Keratinocyte (primary cell): ENCODE measurements at regions not wholly inside any gene's neighbourhood (a gene's known extent, or its start where the extent isn't known, plus 50 kb on each side); places are given as distances from the start of the nearest gene placed in this dataset.

Source experiments
- DNase-seq: peaks from one replicate; pipeline ENCODE4 v3.0.0-alpha.2; 2011; ENCODE audit warnings: low read depth, missing footprints, low spot score
- FAIRE-seq: peaks from 2 replicates; lab custom pipeline; 2011; peaks lifted over from hg19 to GRCh38; lab: Jason Lieb, UNC
- H2AFZ ChIP-seq: 2 replicates; pipeline ENCODE4 v1.6.0; 2012; ENCODE audit warnings: low read length, control low read depth, inconsistent platforms; ENCODE audit not compliant: control insufficient read depth
- H3K27ac ChIP-seq: 2 replicates; pipeline ENCODE4 v1.5.1; 2011; ENCODE audit warnings: low read length; ENCODE audit not compliant: control insufficient read depth, insufficient read depth
- H3K27me3 ChIP-seq: 3 replicates; pipeline ENCODE4 v1.6.0; 2011; ENCODE audit warnings: low read length; ENCODE audit not compliant: control insufficient read depth, insufficient read depth; ENCODE audit errors: extremely low read depth
- H3K36me3 ChIP-seq, 2 experiments: 2 replicates in 1 of 2; 3 replicates in 1 of 2; pipeline ENCODE4 v1.5.1; 2011; ENCODE audit warnings: low read length in 2 of 2, mild to moderate bottlenecking in 1 of 2; ENCODE audit not compliant: control insufficient read depth in 2 of 2, insufficient read depth in 2 of 2; ENCODE audit errors: extremely low read depth in 1 of 2
- H3K4me1 ChIP-seq: 3 replicates; pipeline ENCODE4 v1.5.1; 2011; ENCODE audit warnings: low read length; ENCODE audit not compliant: control insufficient read depth, insufficient read depth; ENCODE audit errors: extremely low read depth
- H3K4me2 ChIP-seq: 3 replicates; pipeline ENCODE4 v1.6.0; 2011; ENCODE audit warnings: low read depth, low read length; ENCODE audit not compliant: control insufficient read depth, insufficient read depth; ENCODE audit errors: extremely low read depth
- H3K4me3 ChIP-seq, 3 experiments: fragments of 200-600 bp in 1 of 3; sonication (generic) in 1 of 3; 2 replicates in 2 of 3; 3 replicates in 1 of 3; pipeline ENCODE4 v1.5.1; 2011 to 2016; ENCODE audit warnings: low read length in 3 of 3, mild to moderate bottlenecking in 3 of 3, control low read depth in 2 of 3, inconsistent platforms in 1 of 3, low read depth in 1 of 3, mixed read lengths in 1 of 3, mixed run types in 1 of 3, moderate library complexity in 1 of 3; ENCODE audit not compliant: control insufficient read depth in 2 of 3, insufficient read depth in 2 of 3; ENCODE audit errors: extremely low read depth in 1 of 3
- H3K79me2 ChIP-seq: 2 replicates; pipeline ENCODE4 v1.6.0; 2012; ENCODE audit warnings: low read length; ENCODE audit not compliant: control insufficient read depth, insufficient read depth
- H3K9ac ChIP-seq: 3 replicates; pipeline ENCODE4 v1.6.0; 2011; ENCODE audit warnings: low read length; ENCODE audit not compliant: control insufficient read depth, insufficient read depth; ENCODE audit errors: extremely low read depth
- H3K9me1 ChIP-seq: 3 replicates; pipeline ENCODE4 v1.6.0; 2011; ENCODE audit warnings: low read length; ENCODE audit not compliant: control insufficient read depth, insufficient read depth; ENCODE audit errors: extremely low read depth
- H3K9me3 ChIP-seq: 2 replicates; pipeline ENCODE4 v1.5.1; 2012; ENCODE audit warnings: low read depth, low read length; ENCODE audit not compliant: control insufficient read depth
- H4K20me1 ChIP-seq: 3 replicates; pipeline ENCODE4 v1.6.0; 2011; ENCODE audit warnings: low read length; ENCODE audit not compliant: control insufficient read depth, insufficient read depth; ENCODE audit errors: extremely low read depth
- CTCF ChIP-seq, 3 experiments: IDR thresholded peaks in 1 of 3; conservative IDR thresholded peaks in 1 of 3; optimal IDR thresholded peaks in 1 of 3; 2 replicates in 2 of 3; 3 replicates in 1 of 3; pipeline versions ENCODE3 to v1.5.1; 2011; ENCODE audit warnings: low read length in 3 of 3, mild to moderate bottlenecking in 3 of 3, moderate library complexity in 2 of 3, control low read depth in 1 of 3, inconsistent platforms in 1 of 3; ENCODE audit not compliant: insufficient read depth in 2 of 3; ENCODE audit errors: extremely low read depth in 1 of 3
- EZH2 ChIP-seq: IDR thresholded peaks from one replicate; pipeline ENCODE4 v1.6.1; 2012; ENCODE audit warnings: inconsistent platforms, mild to moderate bottlenecking, low read length, moderate library complexity
- dilution Hi-C: fragments of 300-500 bp; cut with MboI; formaldehyde crosslinking; loops from one replicate; pipeline ENCODE4 v1.7.0; 2020; ENCODE audit warnings: low sequenced_read_pairs; ENCODE audit not compliant: extremely low pct_ligation_motif_present

GRCh38 chr9:84402517-84402916 is 62.0 kb upstream of the SLC28A3 start:
- TF ChIP-seq CTCF (optimal IDR thresholded peaks at IDR 0.05 in 1 of 3, IDR thresholded peaks at IDR 0.05 in 1 of 3, conservative IDR thresholded peaks at IDR 0.05 in 1 of 3; ENCODE audit: extremely low read depth in 1 of 3, insufficient read depth in 2 of 3, low read length in 3 of 3) (no peak), EZH2 (no peak)
- H3K27ac ChIP-seq = no peak overlapping the region
- H4K20me1 ChIP-seq = no peaks in the 10 kb centered on the region
- FAIRE-seq = no peak
- H2AFZ ChIP-seq = no peak overlapping the region
- dilution Hi-C loops = no loop called here
- H3K4me3 ChIP-seq = no peak overlapping the region
- peaks cover 2% of the 10 kb centered on the region for H3K4me1 ChIP-seq
- no peaks in the 10 kb centered on the region for H3K27me3 ChIP-seq
- no peaks in the 10 kb centered on the region for H3K36me3 ChIP-seq
- no peak overlapping the region for H3K4me2 ChIP-seq
- H3K9ac ChIP-seq = no peak overlapping the region
- H3K79me2 ChIP-seq = no peaks in the 10 kb centered on the region
- no peaks in the 10 kb centered on the region for H3K9me1 ChIP-seq
- no peak for DNase-seq
- H3K9me3 ChIP-seq = no peaks in the 10 kb centered on the region

GRCh38 chr9:84403288-84403687 is 62.7 kb upstream of the SLC28A3 start:
- no peaks in the 10 kb centered on the region for H3K36me3 ChIP-seq
- no peaks in the 10 kb centered on the region for H3K4me1 ChIP-seq
- no peak overlapping the region for H3K4me2 ChIP-seq
- no peaks in the 10 kb centered on the region for H3K9me3 ChIP-seq
- no peaks in the 10 kb centered on the region for H3K9me1 ChIP-seq
- H3K27me3 ChIP-seq = no peaks in the 10 kb centered on the region
- no peak overlapping the region for H3K27ac ChIP-seq
- FAIRE-seq (no peak), DNase-seq (no peak)
- TF ChIP-seq EZH2 (no peak), CTCF (optimal IDR thresholded peaks at IDR 0.05 in 1 of 3, IDR thresholded peaks at IDR 0.05 in 1 of 3, conservative IDR thresholded peaks at IDR 0.05 in 1 of 3; ENCODE audit: extremely low read depth in 1 of 3, insufficient read depth in 2 of 3, low read length in 3 of 3) (no peak)
- no peak overlapping the region for H2AFZ ChIP-seq
- H3K9ac ChIP-seq = no peak overlapping the region
- no peaks in the 10 kb centered on the region for H4K20me1 ChIP-seq
- dilution Hi-C loops = no loop called here
- H3K79me2 ChIP-seq = no peaks in the 10 kb centered on the region
- H3K4me3 ChIP-seq = no peak overlapping the region
